ENCODE measurements at regions not wholly inside any gene's neighbourhood (a gene's known extent, or its start where the extent isn't known, plus 50 kb on each side); places are given as distances from the start of the nearest gene placed in this dataset.
A peak's percentile ranks its signal among the peaks of the same experiment; 100 is the strongest.

DNA sequence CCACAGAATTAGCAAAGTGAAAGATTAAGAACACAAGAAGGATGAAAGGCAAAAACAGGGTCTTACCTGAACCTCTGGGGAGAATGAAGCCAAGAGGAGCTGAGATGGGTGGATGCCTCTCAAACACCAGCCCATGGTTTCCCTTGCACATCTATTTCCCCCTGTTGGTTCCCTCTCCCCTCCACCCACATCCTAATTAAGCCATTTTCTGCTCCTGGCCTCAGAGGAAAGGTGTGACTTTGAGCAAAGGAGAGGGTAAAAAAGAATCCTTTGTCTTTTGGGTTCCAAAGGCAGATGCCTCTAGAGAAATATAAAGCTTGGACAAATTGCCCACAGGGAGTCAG, 214.9 kb downstream of the RAP2A start:
- Histone ChIP-seq H3K9me2 (replicated peaks; ENCODE audit: insufficient read depth, low read length) (no peaks in the 10 kb centered on the region), H3K9me3 (ENCODE audit: low read length) (no peaks in the 10 kb centered on the region), H3K4me3 (ENCODE audit: low read length) (no peak overlapping the region), H3K79me2 (ENCODE audit: low read length) (no peaks in the 10 kb centered on the region), H3K36me3 (ENCODE audit: insufficient read depth, low read length) (no peaks in the 10 kb centered on the region), H3K27me3 (ENCODE audit: low read length) (no peaks in the 10 kb centered on the region), H3K9ac (ENCODE audit: low read length) (no peak overlapping the region), H3K4me2 (ENCODE audit: low read depth, low read length, poor library complexity, severe bottlenecking) (no peak overlapping the region), H2AFZ (ENCODE audit: low read length) (no peak overlapping the region), H3K27ac (ENCODE audit: low read length) (no peak overlapping the region), H4K20me1 (ENCODE audit: insufficient read depth, low read depth, low read length) (no peaks in the 10 kb centered on the region), H3K4me1 (ENCODE audit: low read length) (peaks cover 5% of the 10 kb centered on the region; the same call in 1 of the 2 replicates)
- no peak for DNase-seq

DNA sequence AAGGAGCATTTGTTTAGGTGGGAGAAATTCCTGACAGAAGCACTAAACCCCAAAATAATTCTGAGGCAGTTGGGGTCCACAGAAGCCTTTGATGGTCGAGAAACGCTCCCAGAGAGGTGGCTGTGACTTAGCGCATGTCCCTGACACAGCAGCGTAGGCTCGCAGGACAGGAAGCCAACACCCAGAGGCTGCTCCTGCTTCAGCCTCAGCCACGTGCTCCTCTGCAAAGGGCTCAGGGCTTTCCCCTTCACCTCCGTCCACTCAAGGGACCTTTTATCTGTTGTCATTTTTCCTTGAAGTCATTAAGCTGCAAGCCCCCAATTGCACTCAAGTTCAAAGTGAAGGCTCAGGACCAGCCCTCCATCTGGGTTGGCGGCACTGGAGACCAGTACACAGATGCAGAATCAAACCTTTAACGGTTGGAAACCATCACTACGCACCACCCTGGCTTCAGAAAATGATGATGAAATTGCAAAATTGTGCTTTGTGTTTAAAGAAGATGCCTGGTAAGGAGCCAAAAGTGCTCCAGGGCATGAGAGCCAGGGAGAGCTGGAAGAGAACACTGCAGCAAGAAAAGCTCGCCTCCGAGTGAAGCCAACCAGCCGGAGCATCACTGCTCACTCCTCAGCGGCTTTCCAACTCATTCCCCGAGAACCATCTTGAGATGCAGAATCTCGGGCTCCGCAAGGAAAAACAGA, 219.6 kb downstream of the RAP2A start:
- Histone ChIP-seq H3K4me2 (ENCODE audit: low read depth, low read length, poor library complexity, severe bottlenecking) (no peak overlapping the region), H3K27me3 (ENCODE audit: low read length) (no peaks in the 10 kb centered on the region), H2AFZ (ENCODE audit: low read length) (no peak overlapping the region), H3K36me3 (ENCODE audit: insufficient read depth, low read length) (no peaks in the 10 kb centered on the region), H3K9me2 (replicated peaks; ENCODE audit: insufficient read depth, low read length) (no peaks in the 10 kb centered on the region), H3K27ac (ENCODE audit: low read length) (no peak overlapping the region), H3K9me3 (ENCODE audit: low read length) (no peaks in the 10 kb centered on the region), H3K4me1 (ENCODE audit: low read length) (peaks cover 5% of the 10 kb centered on the region; the same call in 1 of the 2 replicates), H3K4me3 (ENCODE audit: low read length) (no peak overlapping the region), H4K20me1 (ENCODE audit: insufficient read depth, low read depth, low read length) (no peaks in the 10 kb centered on the region), H3K9ac (ENCODE audit: low read length) (no peak overlapping the region), H3K79me2 (ENCODE audit: low read length) (no peaks in the 10 kb centered on the region)
- DNase-seq = no peak

DNA sequence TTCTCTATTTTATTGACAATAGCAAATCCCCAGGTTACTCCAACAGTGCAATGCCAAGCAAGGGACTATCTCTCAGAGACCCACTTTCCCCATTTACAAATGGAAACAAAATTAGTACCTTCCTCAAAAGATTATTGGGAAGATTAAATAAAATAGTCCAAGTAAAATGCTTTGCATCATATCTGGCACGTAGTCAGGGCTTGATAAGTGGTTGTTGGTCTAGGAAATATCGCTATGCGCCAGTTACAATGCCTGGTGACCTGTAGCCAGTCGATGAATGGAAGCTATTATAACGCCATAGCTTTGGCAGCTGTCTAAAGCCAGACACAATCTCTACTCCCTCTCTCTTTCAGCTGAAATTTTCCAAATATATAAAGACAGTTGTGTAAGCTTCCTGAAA, 220.3 kb downstream of the RAP2A start:
- no peak overlapping the region for H3K4me2 ChIP-seq (ENCODE audit: low read depth, low read length, poor library complexity, severe bottlenecking)
- H4K20me1 ChIP-seq (ENCODE audit: insufficient read depth, low read depth, low read length) = no peaks in the 10 kb centered on the region
- H3K79me2 ChIP-seq (ENCODE audit: low read length) = no peaks in the 10 kb centered on the region
- no peaks in the 10 kb centered on the region for H3K27me3 ChIP-seq (ENCODE audit: low read length)
- no peaks in the 10 kb centered on the region for H3K9me2 ChIP-seq (replicated peaks; ENCODE audit: insufficient read depth, low read length)
- no peak overlapping the region for H2AFZ ChIP-seq (ENCODE audit: low read length)
- DNase-seq = peak; percentile 32
- H3K9ac ChIP-seq (ENCODE audit: low read length) = no peak overlapping the region
- no peaks in the 10 kb centered on the region for H3K9me3 ChIP-seq (ENCODE audit: low read length)
- peaks cover 5% of the 10 kb centered on the region; the same call in 1 of the 2 replicates for H3K4me1 ChIP-seq (ENCODE audit: low read length)
- no peak overlapping the region for H3K4me3 ChIP-seq (ENCODE audit: low read length)
- no peak overlapping the region for H3K27ac ChIP-seq (ENCODE audit: low read length)
- no peaks in the 10 kb centered on the region for H3K36me3 ChIP-seq (ENCODE audit: insufficient read depth, low read length)

DNA sequence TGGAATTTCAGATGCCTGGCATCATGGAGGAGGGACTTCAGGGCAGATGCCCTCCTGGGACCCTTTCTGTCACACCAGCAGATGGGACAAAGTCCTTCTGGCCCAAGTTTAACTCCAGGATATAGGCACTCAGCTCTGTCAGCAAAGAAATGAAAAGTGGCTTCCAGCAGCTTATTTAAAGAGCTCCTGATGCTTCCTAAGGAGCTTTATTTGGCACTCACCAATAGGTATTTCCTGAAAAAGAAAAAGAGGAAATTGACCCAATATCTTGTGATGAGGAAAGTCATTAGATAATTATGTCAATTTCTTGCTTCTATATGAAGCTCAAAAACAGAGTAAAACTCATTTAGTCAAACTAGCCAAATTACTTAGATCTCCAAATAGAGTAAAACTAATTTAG, 224.6 kb downstream of the RAP2A start:
- no peaks in the 10 kb centered on the region for H3K9me2 ChIP-seq (replicated peaks; ENCODE audit: insufficient read depth, low read length)
- no peaks in the 10 kb centered on the region for H3K4me1 ChIP-seq (ENCODE audit: low read length)
- no peak overlapping the region for H3K9ac ChIP-seq (ENCODE audit: low read length)
- H3K27ac ChIP-seq (ENCODE audit: low read length) = no peak overlapping the region
- no peaks in the 10 kb centered on the region for H3K79me2 ChIP-seq (ENCODE audit: low read length)
- no peak overlapping the region for H2AFZ ChIP-seq (ENCODE audit: low read length)
- H3K4me2 ChIP-seq (ENCODE audit: low read depth, low read length, poor library complexity, severe bottlenecking) = no peak overlapping the region
- peak; percentile 31 for DNase-seq
- no peaks in the 10 kb centered on the region for H3K36me3 ChIP-seq (ENCODE audit: insufficient read depth, low read length)
- no peaks in the 10 kb centered on the region for H4K20me1 ChIP-seq (ENCODE audit: insufficient read depth, low read depth, low read length)
- no peaks in the 10 kb centered on the region for H3K27me3 ChIP-seq (ENCODE audit: low read length)
- no peak overlapping the region for H3K4me3 ChIP-seq (ENCODE audit: low read length)
- H3K9me3 ChIP-seq (ENCODE audit: low read length) = no peaks in the 10 kb centered on the region

DNA sequence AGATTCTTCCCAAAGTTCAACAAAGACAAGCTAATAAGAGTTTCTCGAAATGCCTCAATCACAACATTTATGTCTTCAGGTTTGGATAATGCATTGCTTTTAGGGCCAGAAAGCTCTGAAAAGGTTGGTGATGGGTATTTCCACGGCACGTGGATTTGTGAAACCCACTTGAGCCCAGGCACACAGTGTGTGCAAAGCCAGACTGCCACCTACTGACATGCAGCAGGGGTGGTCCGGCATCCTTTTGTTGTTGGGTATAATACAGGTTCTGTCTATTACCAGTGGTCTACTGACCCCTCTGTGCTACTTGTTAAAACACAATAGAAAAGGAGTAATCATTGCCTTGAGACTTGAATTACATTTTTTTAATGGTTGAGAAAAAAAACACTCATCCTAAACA, 225.6 kb downstream of the RAP2A start:
- Histone ChIP-seq H3K4me3 (ENCODE audit: low read length) (no peak overlapping the region), H3K9me2 (replicated peaks; ENCODE audit: insufficient read depth, low read length) (no peaks in the 10 kb centered on the region), H2AFZ (ENCODE audit: low read length) (no peak overlapping the region), H3K9me3 (ENCODE audit: low read length) (no peaks in the 10 kb centered on the region), H3K27me3 (ENCODE audit: low read length) (no peaks in the 10 kb centered on the region), H3K4me2 (ENCODE audit: low read depth, low read length, poor library complexity, severe bottlenecking) (no peak overlapping the region), H4K20me1 (ENCODE audit: insufficient read depth, low read depth, low read length) (no peaks in the 10 kb centered on the region), H3K9ac (ENCODE audit: low read length) (no peak overlapping the region), H3K79me2 (ENCODE audit: low read length) (no peaks in the 10 kb centered on the region), H3K27ac (ENCODE audit: low read length) (no peak overlapping the region), H3K36me3 (ENCODE audit: insufficient read depth, low read length) (no peaks in the 10 kb centered on the region), H3K4me1 (ENCODE audit: low read length) (no peaks in the 10 kb centered on the region)
- no peak for DNase-seq

DNA sequence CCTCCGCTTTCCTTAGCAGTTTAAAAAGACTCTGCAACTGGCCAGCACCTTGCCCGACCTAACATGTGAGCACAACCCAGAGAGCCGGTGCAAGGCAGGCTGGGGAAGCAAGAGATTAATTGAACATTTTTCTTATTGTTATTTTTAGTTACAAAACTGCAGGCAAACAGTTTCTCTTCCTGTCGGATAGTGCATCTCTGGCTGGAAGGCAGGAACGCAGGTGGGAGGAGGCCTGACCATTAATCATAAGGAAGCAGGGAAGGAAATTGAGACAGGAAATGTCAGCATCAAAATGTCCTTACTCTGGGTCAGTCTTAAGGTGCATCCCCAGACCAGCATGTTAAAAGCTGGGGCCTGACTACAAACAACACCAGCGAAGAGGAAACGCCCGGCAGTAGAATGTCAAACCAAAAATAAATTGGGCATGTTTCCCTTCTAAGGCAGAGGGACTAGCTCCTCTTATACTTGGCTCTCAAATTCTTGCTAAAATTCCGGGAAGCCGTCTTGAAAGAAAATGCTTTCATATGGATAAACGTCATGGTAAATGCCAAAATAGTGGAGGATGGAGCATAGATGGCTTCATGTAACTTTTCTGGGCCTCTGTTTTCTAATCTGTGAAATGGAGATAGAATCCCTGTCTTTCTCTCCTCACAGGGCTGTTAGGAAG, 226.8 kb downstream of the RAP2A start:
- Histone ChIP-seq H3K27me3 (ENCODE audit: low read length) (no peaks in the 10 kb centered on the region), H4K20me1 (ENCODE audit: insufficient read depth, low read depth, low read length) (no peaks in the 10 kb centered on the region), H3K9me2 (replicated peaks; ENCODE audit: insufficient read depth, low read length) (no peaks in the 10 kb centered on the region), H3K4me1 (ENCODE audit: low read length) (no peaks in the 10 kb centered on the region), H3K27ac (ENCODE audit: low read length) (no peak overlapping the region), H2AFZ (ENCODE audit: low read length) (no peak overlapping the region), H3K36me3 (ENCODE audit: insufficient read depth, low read length) (no peaks in the 10 kb centered on the region), H3K9ac (ENCODE audit: low read length) (no peak overlapping the region), H3K4me3 (ENCODE audit: low read length) (no peak overlapping the region), H3K4me2 (ENCODE audit: low read depth, low read length, poor library complexity, severe bottlenecking) (no peak overlapping the region), H3K9me3 (ENCODE audit: low read length) (no peaks in the 10 kb centered on the region), H3K79me2 (ENCODE audit: low read length) (no peaks in the 10 kb centered on the region)
- DNase-seq = peak; percentile 9

DNA sequence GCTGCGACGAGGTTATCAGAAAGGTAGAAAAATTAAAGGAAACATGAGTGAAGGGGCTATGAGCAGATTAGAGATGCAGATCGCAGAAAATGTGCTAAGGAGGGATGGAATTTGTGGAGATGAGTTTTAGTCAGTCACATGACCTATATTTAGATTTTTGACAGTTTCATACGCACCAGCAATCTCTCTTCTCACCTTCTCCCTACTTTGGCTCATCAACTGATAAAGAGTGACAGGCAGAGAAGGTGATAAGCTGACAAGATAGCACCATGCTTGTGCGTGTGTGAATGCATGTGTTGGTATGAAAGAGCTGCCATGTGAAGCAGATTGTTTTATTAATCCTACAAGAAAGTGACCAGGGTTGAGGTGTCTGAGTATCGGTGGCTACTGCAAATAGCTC, 252.6 kb downstream of the RAP2A start:
- no peaks in the 10 kb centered on the region for H3K27me3 ChIP-seq (ENCODE audit: low read length)
- H2AFZ ChIP-seq (ENCODE audit: low read length) = no peak overlapping the region
- no peak for DNase-seq
- H4K20me1 ChIP-seq (ENCODE audit: insufficient read depth, low read depth, low read length) = no peaks in the 10 kb centered on the region
- H3K9me2 ChIP-seq (replicated peaks; ENCODE audit: insufficient read depth, low read length) = no peaks in the 10 kb centered on the region
- no peak overlapping the region for H3K27ac ChIP-seq (ENCODE audit: low read length)
- no peak overlapping the region for H3K4me3 ChIP-seq (ENCODE audit: low read length)
- no peak overlapping the region for H3K4me2 ChIP-seq (ENCODE audit: low read depth, low read length, poor library complexity, severe bottlenecking)
- H3K79me2 ChIP-seq (ENCODE audit: low read length) = no peaks in the 10 kb centered on the region
- no peaks in the 10 kb centered on the region for H3K4me1 ChIP-seq (ENCODE audit: low read length)
- H3K9me3 ChIP-seq (ENCODE audit: low read length) = no peaks in the 10 kb centered on the region
- no peaks in the 10 kb centered on the region for H3K36me3 ChIP-seq (ENCODE audit: insufficient read depth, low read length)
- no peak overlapping the region for H3K9ac ChIP-seq (ENCODE audit: low read length)

DNA sequence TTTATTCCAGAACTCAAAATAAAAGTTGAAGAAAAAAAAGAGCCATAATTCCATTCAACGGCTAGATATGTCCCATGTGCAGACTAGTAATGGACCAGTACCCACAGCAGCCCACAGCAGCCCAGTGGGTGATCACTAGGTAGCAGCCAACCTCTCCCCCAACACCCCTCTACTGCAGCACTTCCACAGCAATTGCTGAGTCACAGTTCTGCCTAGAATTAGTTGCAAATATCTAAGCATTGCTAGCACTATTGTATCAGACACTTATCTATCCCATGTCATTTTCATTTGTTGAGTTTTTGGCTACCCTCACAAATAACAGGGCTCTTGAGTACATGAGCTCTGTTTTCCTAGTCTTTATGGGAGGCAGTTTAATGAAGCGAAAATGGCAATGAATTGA, 258.7 kb downstream of the RAP2A start:
- no peak for DNase-seq
- Histone ChIP-seq H3K27ac (ENCODE audit: low read length) (no peak overlapping the region), H3K79me2 (ENCODE audit: low read length) (no peaks in the 10 kb centered on the region), H3K4me3 (ENCODE audit: low read length) (no peak overlapping the region), H4K20me1 (ENCODE audit: insufficient read depth, low read depth, low read length) (no peaks in the 10 kb centered on the region), H3K27me3 (ENCODE audit: low read length) (no peaks in the 10 kb centered on the region), H2AFZ (ENCODE audit: low read length) (no peak overlapping the region), H3K4me2 (ENCODE audit: low read depth, low read length, poor library complexity, severe bottlenecking) (no peak overlapping the region), H3K9me3 (ENCODE audit: low read length) (no peaks in the 10 kb centered on the region), H3K4me1 (ENCODE audit: low read length) (no peaks in the 10 kb centered on the region), H3K9me2 (replicated peaks; ENCODE audit: insufficient read depth, low read length) (no peaks in the 10 kb centered on the region), H3K36me3 (ENCODE audit: insufficient read depth, low read length) (no peaks in the 10 kb centered on the region), H3K9ac (ENCODE audit: low read length) (no peak overlapping the region)

All from Karpas-422 (cell line).